ENCODE measurements at regions not wholly inside any gene's neighbourhood (a gene's known extent, or its start where the extent isn't known, plus 50 kb on each side); places are given as distances from the start of the nearest gene placed in this dataset.

GRCh38 chr2:221624475-221624874 lies 52.4 kb upstream of the EPHA4 start:
- TF ChIP-seq CTCF (conservative IDR thresholded peaks at IDR 0.05 in 1 of 2, IDR thresholded peaks at IDR 0.05 in 1 of 2; ENCODE audit: extremely low read depth in 1 of 2, insufficient read depth in 1 of 2, low read depth in 1 of 2, low read length in 2 of 2) (no peak), EZH2 (IDR thresholded peaks at IDR 0.05; ENCODE audit: borderline replicate concordance, low read length) (no peak)

Measured in mammary epithelial cell (primary cell).